ENCODE measurements at regions not wholly inside any gene's neighbourhood (a gene's known extent, or its start where the extent isn't known, plus 50 kb on each side); places are given as distances from the start of the nearest gene placed in this dataset.

DNA sequence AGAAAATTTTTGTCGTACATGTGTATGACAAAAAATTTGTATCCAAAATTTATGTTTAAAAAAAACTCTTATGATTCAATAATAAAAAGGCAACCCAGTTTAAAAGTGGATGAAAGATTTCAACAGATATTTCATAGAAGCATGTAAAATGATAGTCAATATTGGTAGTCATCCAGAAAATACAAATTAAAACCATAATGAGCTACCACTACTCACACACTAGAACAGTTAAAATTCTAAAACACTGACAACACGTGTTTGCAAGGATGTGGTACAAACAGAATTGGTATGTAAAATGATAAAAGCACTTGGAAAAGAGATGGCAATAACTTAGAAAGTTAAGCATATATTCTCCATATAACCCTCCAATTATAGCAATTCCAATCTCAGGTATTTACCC, 303.0 kb upstream of the NR2F2 start:
- Histone ChIP-seq H3F3A (replicated peaks; ENCODE audit: insufficient read depth) (no peaks in the 10 kb centered on the region), H4K20me1 (ENCODE audit: insufficient read depth) (no peaks in the 10 kb centered on the region), H3K4me3 (ENCODE audit: low read depth in 2 of 2, low read length in 1 of 2) (no peak overlapping the region), H3K36me3 (replicated peaks in 1 of 2; ENCODE audit: control insufficient read depth in 1 of 2, insufficient read depth in 2 of 2, low read length in 1 of 2) (no peaks in the 10 kb centered on the region), H3K4me1 (ENCODE audit: control insufficient read depth in 1 of 2, insufficient read depth in 2 of 2, low read depth in 1 of 2, low read length in 1 of 2) (no peaks in the 10 kb centered on the region), H2AFZ (ENCODE audit: low read depth) (no peak overlapping the region), H3K9me2 (no peaks in the 10 kb centered on the region), H3K9ac (no peak overlapping the region), H3K27me3 (ENCODE audit: insufficient read depth) (no peaks in the 10 kb centered on the region), H3K9me3 (peaks cover 4% of the 10 kb centered on the region), H3K79me2 (ENCODE audit: insufficient read depth) (no peaks in the 10 kb centered on the region), H3K27ac (ENCODE audit: low read depth in 2 of 2, low read length in 1 of 2) (no peak overlapping the region), H3K4me2 (no peak overlapping the region)
- CTCF ChIA-PET: no interaction called here
- WGBS (ENCODE audit: low lambda C conversion rate): 21% methylated on average over 2 of the region's 2 CpGs
- DNase-seq: no peak
- TF ChIP-seq RCOR1 (IDR thresholded peaks at IDR 0.05; ENCODE audit: low read length) (no peak), MXI1 (IDR thresholded peaks at IDR 0.05; ENCODE audit: low read depth, low read length) (no peak), FOXM1 (IDR thresholded peaks at IDR 0.05; ENCODE audit: low read depth) (no peak), FOSL2 (IDR thresholded peaks at IDR 0.05; ENCODE audit: borderline replicate concordance, low read depth) (no peak), TCF12 (IDR thresholded peaks at IDR 0.05) (no peak), SMC3 (IDR thresholded peaks at IDR 0.05; ENCODE audit: low read depth, low read length) (no peak), EP300 (IDR thresholded peaks at IDR 0.05; ENCODE audit: borderline replicate concordance in 1 of 2, low read depth in 1 of 2, low read length in 1 of 2) (no peak)
- TF ChIP-seq, protein P1, sequence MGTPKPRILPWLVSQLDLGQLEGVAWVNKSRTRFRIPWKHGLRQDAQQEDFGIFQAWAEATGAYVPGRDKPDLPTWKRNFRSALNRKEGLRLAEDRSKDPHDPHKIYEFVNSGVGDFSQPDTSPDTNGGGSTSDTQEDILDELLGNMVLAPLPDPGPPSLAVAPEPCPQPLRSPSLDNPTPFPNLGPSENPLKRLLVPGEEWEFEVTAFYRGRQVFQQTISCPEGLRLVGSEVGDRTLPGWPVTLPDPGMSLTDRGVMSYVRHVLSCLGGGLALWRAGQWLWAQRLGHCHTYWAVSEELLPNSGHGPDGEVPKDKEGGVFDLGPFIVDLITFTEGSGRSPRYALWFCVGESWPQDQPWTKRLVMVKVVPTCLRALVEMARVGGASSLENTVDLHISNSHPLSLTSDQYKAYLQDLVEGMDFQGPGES (IDR thresholded peaks at IDR 0.05; ENCODE audit: low read depth, low read length): no peak
- POLR2A ChIA-PET: no interaction called here

DNA sequence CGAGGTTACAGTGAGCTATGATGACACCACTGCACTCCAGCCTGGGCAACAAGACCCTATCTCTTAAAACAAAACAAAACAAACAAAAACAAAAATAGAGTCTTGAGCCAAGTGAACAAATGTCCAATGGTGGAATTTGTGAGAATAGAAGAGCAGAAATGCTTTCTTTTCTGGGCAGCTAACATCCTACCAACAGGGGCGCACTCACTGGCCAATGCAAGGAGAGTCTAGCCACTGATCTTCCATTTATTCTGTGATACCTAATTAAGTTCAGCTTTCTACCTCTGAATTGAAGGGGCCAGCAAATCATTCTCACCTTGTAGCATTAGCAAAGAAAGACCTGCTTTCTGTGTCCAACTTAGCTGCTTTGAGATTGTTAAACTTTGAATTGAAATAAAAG, 301.9 kb upstream of the NR2F2 start:
- Histone ChIP-seq H3K9ac (no peak overlapping the region), H3K27ac (ENCODE audit: low read depth in 2 of 2, low read length in 1 of 2) (no peak overlapping the region), H2AFZ (ENCODE audit: low read depth) (no peak overlapping the region), H3K4me1 (ENCODE audit: control insufficient read depth in 1 of 2, insufficient read depth in 2 of 2, low read depth in 1 of 2, low read length in 1 of 2) (no peaks in the 10 kb centered on the region), H4K20me1 (ENCODE audit: insufficient read depth) (no peaks in the 10 kb centered on the region), H3K27me3 (ENCODE audit: insufficient read depth) (no peaks in the 10 kb centered on the region), H3K9me3 (peaks cover 4% of the 10 kb centered on the region), H3K4me3 (ENCODE audit: low read depth in 2 of 2, low read length in 1 of 2) (no peak overlapping the region), H3K79me2 (ENCODE audit: insufficient read depth) (no peaks in the 10 kb centered on the region), H3F3A (replicated peaks; ENCODE audit: insufficient read depth) (no peaks in the 10 kb centered on the region), H3K4me2 (no peak overlapping the region), H3K9me2 (no peaks in the 10 kb centered on the region), H3K36me3 (replicated peaks in 1 of 2; ENCODE audit: control insufficient read depth in 1 of 2, insufficient read depth in 2 of 2, low read length in 1 of 2) (no peaks in the 10 kb centered on the region)
- 24% methylated on average over 2 of the region's 2 CpGs for WGBS (ENCODE audit: low lambda C conversion rate)
- ChIA-PET POLR2A (no interaction called here), CTCF (interaction anchor here (0.7 kb wide), 1 partner anchor 10 kb away, joined by 3 read pairs; no protein-coding TSS in a partner anchor)
- no peak for TF ChIP-seq MXI1 (IDR thresholded peaks at IDR 0.05; ENCODE audit: low read depth, low read length)
- no peak for TF ChIP-seq YY1 (IDR thresholded peaks at IDR 0.05; ENCODE audit: low read depth)
- TF ChIP-seq MEF2A (IDR thresholded peaks at IDR 0.05; ENCODE audit: borderline replicate concordance, low read depth): no peak
- no peak for DNase-seq

DNA sequence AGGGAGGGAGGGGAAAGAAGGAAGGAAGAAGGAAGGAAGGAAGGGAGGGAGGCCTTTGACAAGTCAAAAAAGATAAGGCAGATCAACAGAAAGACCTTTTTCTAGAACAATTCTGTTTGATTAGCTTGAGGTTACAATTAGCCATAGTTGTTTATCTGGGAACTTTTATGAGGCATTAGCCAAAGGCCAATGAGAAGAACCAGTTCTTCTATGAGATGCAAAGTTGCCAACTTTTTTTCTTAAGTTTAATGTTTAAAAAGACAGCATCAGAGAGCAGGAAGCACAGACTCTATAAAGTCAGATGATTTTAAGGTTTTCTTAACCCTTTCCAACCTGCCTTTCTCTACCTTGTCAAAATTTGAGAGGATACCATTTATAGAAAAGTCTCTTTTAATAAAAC, 301.3 kb upstream of the NR2F2 start:
- Histone ChIP-seq H3K4me1 (ENCODE audit: control insufficient read depth in 1 of 2, insufficient read depth in 2 of 2, low read depth in 1 of 2, low read length in 1 of 2) (no peaks in the 10 kb centered on the region), H3K27me3 (ENCODE audit: insufficient read depth) (no peaks in the 10 kb centered on the region), H3K36me3 (replicated peaks in 1 of 2; ENCODE audit: control insufficient read depth in 1 of 2, insufficient read depth in 2 of 2, low read length in 1 of 2) (no peaks in the 10 kb centered on the region), H3K4me3 (ENCODE audit: low read depth in 2 of 2, low read length in 1 of 2) (no peak overlapping the region), H3F3A (replicated peaks; ENCODE audit: insufficient read depth) (no peaks in the 10 kb centered on the region), H3K9me2 (no peaks in the 10 kb centered on the region), H2AFZ (ENCODE audit: low read depth) (no peak overlapping the region), H3K9ac (no peak overlapping the region), H4K20me1 (ENCODE audit: insufficient read depth) (no peaks in the 10 kb centered on the region), H3K9me3 (peaks cover 4% of the 10 kb centered on the region), H3K4me2 (no peak overlapping the region), H3K27ac (ENCODE audit: low read depth in 2 of 2, low read length in 1 of 2) (no peak overlapping the region), H3K79me2 (ENCODE audit: insufficient read depth) (no peaks in the 10 kb centered on the region)
- POLR2A ChIA-PET: no interaction called here
- no peak for DNase-seq
- CTCF ChIA-PET: no interaction called here
- TF ChIP-seq NRF1 (IDR thresholded peaks at IDR 0.05; ENCODE audit: low read depth, low read length) (no peak), RXRA (IDR thresholded peaks at IDR 0.05; ENCODE audit: borderline replicate concordance, low read depth) (no peak), EP300 (IDR thresholded peaks at IDR 0.05; ENCODE audit: borderline replicate concordance in 1 of 2, low read depth in 1 of 2, low read length in 1 of 2) (no peak), YY1 (IDR thresholded peaks at IDR 0.05; ENCODE audit: low read depth) (no peak), TCF12 (IDR thresholded peaks at IDR 0.05) (no peak)
- TF ChIP-seq, protein P2, sequence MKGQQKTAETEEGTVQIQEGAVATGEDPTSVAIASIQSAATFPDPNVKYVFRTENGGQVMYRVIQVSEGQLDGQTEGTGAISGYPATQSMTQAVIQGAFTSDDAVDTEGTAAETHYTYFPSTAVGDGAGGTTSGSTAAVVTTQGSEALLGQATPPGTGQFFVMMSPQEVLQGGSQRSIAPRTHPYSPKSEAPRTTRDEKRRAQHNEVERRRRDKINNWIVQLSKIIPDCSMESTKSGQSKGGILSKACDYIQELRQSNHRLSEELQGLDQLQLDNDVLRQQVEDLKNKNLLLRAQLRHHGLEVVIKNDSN (IDR thresholded peaks at IDR 0.05; ENCODE audit: borderline replicate concordance, low read depth): no peak
- TF ChIP-seq, protein P3, sequence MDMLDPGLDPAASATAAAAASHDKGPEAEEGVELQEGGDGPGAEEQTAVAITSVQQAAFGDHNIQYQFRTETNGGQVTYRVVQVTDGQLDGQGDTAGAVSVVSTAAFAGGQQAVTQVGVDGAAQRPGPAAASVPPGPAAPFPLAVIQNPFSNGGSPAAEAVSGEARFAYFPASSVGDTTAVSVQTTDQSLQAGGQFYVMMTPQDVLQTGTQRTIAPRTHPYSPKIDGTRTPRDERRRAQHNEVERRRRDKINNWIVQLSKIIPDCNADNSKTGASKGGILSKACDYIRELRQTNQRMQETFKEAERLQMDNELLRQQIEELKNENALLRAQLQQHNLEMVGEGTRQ (IDR thresholded peaks at IDR 0.05; ENCODE audit: borderline replicate concordance, low read depth, low read length): no peak
- TF ChIP-seq, protein P4, sequence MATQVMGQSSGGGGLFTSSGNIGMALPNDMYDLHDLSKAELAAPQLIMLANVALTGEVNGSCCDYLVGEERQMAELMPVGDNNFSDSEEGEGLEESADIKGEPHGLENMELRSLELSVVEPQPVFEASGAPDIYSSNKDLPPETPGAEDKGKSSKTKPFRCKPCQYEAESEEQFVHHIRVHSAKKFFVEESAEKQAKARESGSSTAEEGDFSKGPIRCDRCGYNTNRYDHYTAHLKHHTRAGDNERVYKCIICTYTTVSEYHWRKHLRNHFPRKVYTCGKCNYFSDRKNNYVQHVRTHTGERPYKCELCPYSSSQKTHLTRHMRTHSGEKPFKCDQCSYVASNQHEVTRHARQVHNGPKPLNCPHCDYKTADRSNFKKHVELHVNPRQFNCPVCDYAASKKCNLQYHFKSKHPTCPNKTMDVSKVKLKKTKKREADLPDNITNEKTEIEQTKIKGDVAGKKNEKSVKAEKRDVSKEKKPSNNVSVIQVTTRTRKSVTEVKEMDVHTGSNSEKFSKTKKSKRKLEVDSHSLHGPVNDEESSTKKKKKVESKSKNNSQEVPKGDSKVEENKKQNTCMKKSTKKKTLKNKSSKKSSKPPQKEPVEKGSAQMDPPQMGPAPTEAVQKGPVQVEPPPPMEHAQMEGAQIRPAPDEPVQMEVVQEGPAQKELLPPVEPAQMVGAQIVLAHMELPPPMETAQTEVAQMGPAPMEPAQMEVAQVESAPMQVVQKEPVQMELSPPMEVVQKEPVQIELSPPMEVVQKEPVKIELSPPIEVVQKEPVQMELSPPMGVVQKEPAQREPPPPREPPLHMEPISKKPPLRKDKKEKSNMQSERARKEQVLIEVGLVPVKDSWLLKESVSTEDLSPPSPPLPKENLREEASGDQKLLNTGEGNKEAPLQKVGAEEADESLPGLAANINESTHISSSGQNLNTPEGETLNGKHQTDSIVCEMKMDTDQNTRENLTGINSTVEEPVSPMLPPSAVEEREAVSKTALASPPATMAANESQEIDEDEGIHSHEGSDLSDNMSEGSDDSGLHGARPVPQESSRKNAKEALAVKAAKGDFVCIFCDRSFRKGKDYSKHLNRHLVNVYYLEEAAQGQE (IDR thresholded peaks at IDR 0.05; ENCODE audit: low read depth, low read length): no peak
- TF ChIP-seq, protein P1 (IDR thresholded peaks at IDR 0.05; ENCODE audit: low read depth, low read length): no peak
